GOT3 (cell line): ENCODE measurements at regions not wholly inside any gene's neighbourhood (a gene's known extent, or its start where the extent isn't known, plus 50 kb on each side); places are given as distances from the start of the nearest gene placed in this dataset.

ENCODE experiments used
- DNase-seq: peaks from one replicate; lab custom pipeline; 2025; ENCODE audit warnings: mixed read lengths; lab: John Stamatoyannopoulos, UW

DNA sequence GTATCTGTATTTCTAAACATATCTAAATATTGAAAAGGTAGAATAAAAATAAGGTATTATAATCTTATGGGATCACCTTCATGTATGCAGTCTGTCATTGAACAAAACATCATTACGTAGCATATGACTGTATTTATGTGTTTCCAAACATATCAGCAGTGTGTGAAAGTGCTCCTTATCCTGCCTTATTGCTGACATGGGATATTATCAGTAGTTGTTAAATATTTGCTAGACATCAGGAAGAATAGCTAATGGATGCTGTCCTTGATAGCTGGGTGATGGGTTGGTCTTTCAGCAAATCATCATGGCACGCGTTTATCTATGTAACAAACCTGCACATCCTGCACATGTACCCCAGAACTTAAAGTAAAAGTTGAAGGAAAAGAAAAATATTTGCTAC, 59.1 kb upstream of the FAM20A start:
- DNase-seq: no peak

GRCh38 chr17:68658999-68659780, 58.0 kb upstream of the FAM20A start:
- no peak for DNase-seq

DNA sequence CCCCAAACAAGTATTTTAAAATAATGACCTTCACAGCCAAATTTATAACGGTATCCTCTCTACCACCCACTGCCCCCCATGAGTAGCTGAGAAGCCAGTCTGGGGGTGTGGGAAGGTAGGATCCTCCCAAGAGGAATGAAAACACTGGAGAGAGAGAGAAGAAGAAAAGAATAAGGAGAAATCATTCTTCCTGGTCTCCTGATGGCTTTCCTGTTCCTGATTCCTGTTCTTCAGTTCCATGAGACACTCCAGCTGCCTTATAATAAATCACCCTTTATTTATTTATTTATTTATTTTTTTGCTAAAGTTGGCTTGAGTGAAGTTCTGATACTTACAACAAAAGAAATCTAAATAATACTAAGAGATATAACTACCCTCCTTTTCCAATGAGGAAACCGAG, 56.4 kb upstream of the FAM20A start:
- no peak for DNase-seq

DNA sequence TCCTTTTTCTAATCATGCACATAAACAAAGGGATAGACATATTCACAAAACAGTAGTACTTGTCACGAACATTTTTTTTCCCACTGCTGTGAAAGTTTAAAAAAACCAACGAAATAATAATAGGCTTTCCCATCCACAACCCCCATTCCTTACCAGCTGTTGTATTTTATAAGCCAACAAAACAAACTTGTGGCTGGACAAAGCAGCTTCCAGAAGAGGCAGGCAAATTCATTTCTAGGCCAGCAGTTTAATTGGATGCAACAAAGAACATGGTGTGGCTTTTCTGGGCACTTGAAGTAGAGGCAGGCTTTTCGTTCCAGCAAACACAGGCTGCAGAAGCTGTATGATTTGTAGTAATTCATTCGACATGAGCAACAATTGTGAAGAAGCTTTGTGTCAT, 56.0 kb upstream of the FAM20A start:
- no peak for DNase-seq

GRCh38 chr17:68656666-68657065, 55.5 kb upstream of the FAM20A start:
- no peak for DNase-seq
